GM23338 (cell line): ENCODE measurements at regions not wholly inside any gene's neighbourhood (a gene's known extent, or its start where the extent isn't known, plus 50 kb on each side); places are given as distances from the start of the nearest gene placed in this dataset.

Experiments used
- CREB1 ChIP-seq: fragments of 250-450 bp; sonication (Bioruptor Pico); IDR thresholded peaks from 2 replicates; pipeline ENCODE4 v1.5.0; 2020; ENCODE audit warnings: low read depth, mild to moderate bottlenecking, moderate library complexity
- CTCF ChIP-seq, 2 experiments: fragments of 200-600 bp in 1 of 2; sonication (generic) in 1 of 2; conservative IDR thresholded peaks; 2 replicates each; pipeline versions ENCODE4 v1.5.1 to v1.6.1; 2016 to 2017; ENCODE audit warnings: antibody characterized with exemption in 2 of 2, low read depth in 2 of 2, mild to moderate bottlenecking in 2 of 2, moderate library complexity in 1 of 2
- NANOG ChIP-seq: IDR thresholded peaks from 2 replicates; pipeline ENCODE4 v1.6.1; 2016; ENCODE audit warnings: antibody characterized with exemption, borderline replicate concordance
- POLR2AphosphoS5 ChIP-seq: IDR thresholded peaks from 2 replicates; pipeline ENCODE4 v1.6.1; 2016; ENCODE audit warnings: antibody characterized with exemption, low read depth
- REST ChIP-seq: IDR thresholded peaks from one replicate; pipeline ENCODE4 v1.6.1; 2018; ENCODE audit warnings: antibody characterized with exemption; ENCODE audit not compliant: unreplicated experiment

- no peak for TF ChIP-seq CTCF (conservative IDR thresholded peaks at IDR 0.05; ENCODE audit: low read depth in 2 of 2)
- no peak for TF ChIP-seq NANOG
- no peak for TF ChIP-seq POLR2AphosphoS5
- no peak for TF ChIP-seq CREB1 (CRISPR knock-in tag)
- TF ChIP-seq REST: no peak
Measured at GRCh38 chr2:21561965-21562364, 438.2 kb downstream of the TDRD15 start.
